GM12878 (cell line): ENCODE measurements at regions not wholly inside any gene's neighbourhood (a gene's known extent, or its start where the extent isn't known, plus 50 kb on each side); places are given as distances from the start of the nearest gene placed in this dataset.

Experiments used
- ATAC-seq: fragments of 200-7000 bp; cut with Tn5 transposase; 3 replicates; pipeline ENCODE4 v1.9.1; 2020; ENCODE audit warnings: mild to moderate bottlenecking, moderate library complexity
- BruUV-seq: library from RNA; stranded (reverse); fragments of 400-500 nt; replicated peaks from 2 replicates; lab custom pipeline; 2021; lab: Mats Ljungman, UMichigan
- CTCF ChIA-PET: fragments of 300-600 bp; sonication (Branson Sonifier 250); formaldehyde crosslinking; extraction: SDS; loops from one replicate; lab custom pipeline; 2021; ENCODE audit warnings: inconsistent platforms; lab: Yijun Ruan, JAX
- POLR2A ChIA-PET: fragments of 350-600 bp; formaldehyde crosslinking; extraction: SDS; loops from one replicate; lab custom pipeline; 2021; ENCODE audit warnings: inconsistent platforms; lab: Charles Lee
- RAD21 ChIA-PET: fragments of 300-600 bp; sonication (Branson Sonifier 250); formaldehyde crosslinking; loops from one replicate; lab custom pipeline; 2023; ENCODE audit warnings: antibody characterized with exemption; ENCODE audit not compliant: unreplicated experiment; lab: Charles Lee
- SMC1A ChIA-PET: fragments of 300-600 bp; sonication (Branson Sonifier 250); formaldehyde crosslinking; loops from one replicate; lab custom pipeline; 2023; ENCODE audit not compliant: unreplicated experiment, uncharacterized antibody; lab: Charles Lee
- DNase-seq: peaks from one replicate; pipeline ENCODE4 v3.0.0-alpha.2; 2011; ENCODE audit warnings: low read depth, low spot score
- FAIRE-seq: peaks from 3 replicates; lab custom pipeline; 2011; peaks lifted over from hg19 to GRCh38; lab: Jason Lieb, UNC
- H2AFZ ChIP-seq: 2 replicates; pipeline ENCODE4 v1.6.0; 2011; ENCODE audit warnings: low read depth, low read length, control low read depth; ENCODE audit not compliant: control insufficient read depth
- H3K27ac ChIP-seq: 2 replicates; pipeline ENCODE4 v1.5.1; 2011; ENCODE audit warnings: control low read depth; ENCODE audit not compliant: control insufficient read depth, insufficient read depth
- H3K27me3 ChIP-seq, 2 experiments: replicated peaks in 1 of 2; 2 replicates each; pipeline versions ENCODE4 v1.6.0 to v1.6.1; 2011; ENCODE audit warnings: low read length in 1 of 2; ENCODE audit not compliant: control insufficient read depth in 2 of 2, insufficient read depth in 2 of 2
- H3K36me3 ChIP-seq, 2 experiments: 2 replicates each; pipeline ENCODE4 v1.5.1; 2011; ENCODE audit warnings: low read length in 1 of 2; ENCODE audit not compliant: control insufficient read depth in 2 of 2, insufficient read depth in 2 of 2
- H3K4me1 ChIP-seq: 2 replicates; pipeline ENCODE4 v1.6.1; 2011; ENCODE audit warnings: mild to moderate bottlenecking, low read length, moderate library complexity, mixed read lengths; ENCODE audit not compliant: control insufficient read depth, insufficient read depth
- H3K4me2 ChIP-seq: 2 replicates; pipeline ENCODE4 v1.6.0; 2011; ENCODE audit warnings: control low read depth; ENCODE audit not compliant: control insufficient read depth, insufficient read depth
- H3K4me3 ChIP-seq: fragments of 200-600 bp; sonication (generic); 2 replicates; pipeline ENCODE4 v1.5.1; 2016
- H3K79me2 ChIP-seq: 2 replicates; pipeline ENCODE4 v1.6.0; 2011; ENCODE audit warnings: low read length; ENCODE audit not compliant: control insufficient read depth, insufficient read depth
- H3K9ac ChIP-seq: 2 replicates; pipeline ENCODE4 v1.8.0; 2011; ENCODE audit warnings: low read length, control low read depth, mixed read lengths; ENCODE audit not compliant: control insufficient read depth, insufficient read depth
- H3K9me3 ChIP-seq: replicated peaks from 3 replicates; pipeline ENCODE4 v1.5.1; 2011; ENCODE audit warnings: mild to moderate bottlenecking, low read length; ENCODE audit not compliant: control insufficient read depth, insufficient read depth
- H4K20me1 ChIP-seq: 2 replicates; pipeline ENCODE4 v1.6.0; 2011; ENCODE audit not compliant: control insufficient read depth, insufficient read depth
- ATF7 ChIP-seq: fragments of 450-650 bp; IDR thresholded peaks from 2 replicates; pipeline ENCODE4 v1.6.1; 2016; ENCODE audit warnings: low read depth, mild to moderate bottlenecking
- BCL11A ChIP-seq: IDR thresholded peaks from 2 replicates; pipeline ENCODE4 v1.6.1; 2011; ENCODE audit warnings: low read depth, low read length
- BMI1 ChIP-seq: fragments of 450-650 bp; IDR thresholded peaks from 2 replicates; pipeline ENCODE4 v1.6.1; 2016; ENCODE audit warnings: mild to moderate bottlenecking, moderate library complexity, borderline replicate concordance
- CHD4 ChIP-seq: fragments of 200-600 bp; sonication (generic); IDR thresholded peaks from 2 replicates; pipeline ENCODE4 v1.6.1; 2016; ENCODE audit warnings: mild to moderate bottlenecking
- E2F4 ChIP-seq: IDR thresholded peaks from 2 replicates; pipeline ENCODE4 v1.6.1; 2012; ENCODE audit warnings: low read depth, low read length, improper control_type of control experiment
- EGR1 ChIP-seq, 2 experiments: IDR thresholded peaks; 1 replicate in 1 of 2; 2 replicates in 1 of 2; pipeline ENCODE4 v1.6.1; 2011 to 2012; ENCODE audit warnings: low read depth in 2 of 2, low read length in 2 of 2, borderline replicate concordance in 1 of 2, mild to moderate bottlenecking in 1 of 2, moderate library complexity in 1 of 2
- FOXM1 ChIP-seq: IDR thresholded peaks from 2 replicates; pipeline ENCODE4 v1.6.1; 2012; ENCODE audit warnings: low read depth, mild to moderate bottlenecking, inconsistent platforms, low read length, moderate library complexity
- JUNB ChIP-seq: IDR thresholded peaks from 2 replicates; pipeline ENCODE4 v1.6.1; 2016; ENCODE audit warnings: antibody characterized with exemption, mild to moderate bottlenecking
- MTA2 ChIP-seq: fragments of 450-650 bp; IDR thresholded peaks from 2 replicates; pipeline ENCODE4 v1.6.1; 2016; ENCODE audit warnings: low read depth, mild to moderate bottlenecking, moderate library complexity
- MTA3 ChIP-seq: IDR thresholded peaks from 2 replicates; pipeline ENCODE4 v1.6.1; 2012; ENCODE audit warnings: low read length, inconsistent platforms, borderline replicate concordance
- MXI1 ChIP-seq: fragments of 150-350 bp; IDR thresholded peaks from 2 replicates; pipeline ENCODE4 v1.6.1; 2011; ENCODE audit warnings: low read depth, mild to moderate bottlenecking, inconsistent platforms, low read length, improper control_type of control experiment
- NBN ChIP-seq: fragments of 450-650 bp; IDR thresholded peaks from 2 replicates; pipeline ENCODE4 v1.6.1; 2016
- NR2F1 ChIP-seq: fragments of 450-650 bp; conservative IDR thresholded peaks from 2 replicates; pipeline ENCODE4 v1.6.1; 2017; ENCODE audit warnings: mild to moderate bottlenecking
- PKNOX1 ChIP-seq: fragments of 450-650 bp; IDR thresholded peaks from 2 replicates; pipeline ENCODE4 v1.6.1; 2016; ENCODE audit warnings: mild to moderate bottlenecking
- RELB ChIP-seq: fragments of 450-650 bp; IDR thresholded peaks from 2 replicates; pipeline ENCODE4 v1.6.1; 2017; ENCODE audit warnings: low read depth, mild to moderate bottlenecking, moderate library complexity
- RUNX3 ChIP-seq: IDR thresholded peaks from 2 replicates; pipeline ENCODE4 v1.6.1; 2012; ENCODE audit warnings: low read length, inconsistent platforms
- SUPT20H ChIP-seq: IDR thresholded peaks from 2 replicates; pipeline ENCODE4 v1.6.1; 2011; ENCODE audit warnings: low read depth, mild to moderate bottlenecking, low read length, moderate library complexity, borderline replicate concordance; ENCODE audit not compliant: control insufficient read depth
- TBL1XR1 ChIP-seq: IDR thresholded peaks from 2 replicates; pipeline ENCODE4 v1.6.1; 2012; ENCODE audit warnings: low read depth, low read length, improper control_type of control experiment
- YBX1 ChIP-seq: fragments of 450-650 bp; IDR thresholded peaks from 2 replicates; pipeline ENCODE4 v1.6.1; 2016; ENCODE audit warnings: antibody characterized with exemption
- whole genome bisulfite sequencing: methylation state at CpG from one replicate; pipeline ENCODE4 v1.1.6; 2016; ENCODE audit warnings: low lambda C conversion rate; ENCODE audit not compliant: insufficient replicate concordance, insufficient coverage; ENCODE audit errors: missing lambda C conversion rate; 5-methylcytosine and 5-hydroxymethylcytosine counted together
- in situ Hi-C: fragments of 300-500 bp; cut with MboI; formaldehyde crosslinking; loops from 9 replicates; pipeline ENCODE4 v1.14.3; 2018; ENCODE audit warnings: mixed read lengths
- intact Hi-C: fragments of 100-400 bp; cut with micrococcal nuclease; formaldehyde crosslinking; loops from one replicate; pipeline ENCODE4 v1.14.2; 2022; ENCODE audit not compliant: unreplicated experiment

GRCh38 chrX:45766981-45767501 lies 566.4 kb upstream of the DIPK2B start:
- intact Hi-C loops (no loop called here), in situ Hi-C loops (loop anchor here (25.0 kb wide), 1 partner anchor 880 kb away; no protein-coding TSS in a partner anchor)
- Histone ChIP-seq H3K9ac (no peak overlapping the region), H3K4me3 (peak overlapping the region; percentile 40; the same call in 1 of the 2 replicates), H3K27ac (no peak overlapping the region), H3K9me3 (no peaks in the 10 kb centered on the region), H3K4me1 (peaks cover 14% of the 10 kb centered on the region), H3K27me3 (0 out of 4 replicates have a peak, but pooled peaks cover 0 to 3% of the 10 kb centered on the region in 2 experiments), H4K20me1 (no peaks in the 10 kb centered on the region), H3K79me2 (no peaks in the 10 kb centered on the region), H3K4me2 (no peak overlapping the region), H3K36me3 (no peaks in the 10 kb centered on the region), H2AFZ (no peak overlapping the region)
- no TSS peak for BruUV-seq
- ChIA-PET RAD21 (interaction anchor here (1.2 to 2.2 kb wide), 2 partner anchors 13 to 17 kb away, joined by 5 to 6 read pairs; no protein-coding TSS in a partner anchor), SMC1A (interaction anchor here (0.7 to 4.3 kb wide), 5 partner anchors 10 to 57 kb away, joined by 3 to 20 read pairs (median 4); no protein-coding TSS in a partner anchor), POLR2A (interaction anchor here (1.0 to 1.7 kb wide), 3 partner anchors 9 to 13 kb away, joined by 3 to 4 read pairs (median 3); no protein-coding TSS in a partner anchor), CTCF (interaction anchor here (0.6 to 1.7 kb wide), 2 partner anchors 9 to 609 kb away, joined by 3 to 7 read pairs; no protein-coding TSS in a partner anchor)
- no peak for FAIRE-seq
- peak; percentile 52 for TF ChIP-seq PKNOX1
- TF ChIP-seq BCL11A = no peak
- 0 out of 2 replicates have a peak, but pooled peaks have one; percentile 48 for TF ChIP-seq NBN
- no peak for TF ChIP-seq CHD4
- TF ChIP-seq NR2F1 = no peak
- peak; percentile 26; the same call in 1 of the 2 replicates for TF ChIP-seq RELB
- no peak for TF ChIP-seq TBL1XR1
- TF ChIP-seq E2F4 = no peak
- TF ChIP-seq MTA2 = peak; percentile 70
- TF ChIP-seq FOXM1 = no peak
- no peak for TF ChIP-seq SUPT20H
- no peak; the same call in 1 of the 2 replicates for TF ChIP-seq MXI1
- TF ChIP-seq BMI1 = peak; percentile 89
- peak; percentile 54 for TF ChIP-seq ATF7
- no peak for TF ChIP-seq YBX1
- TF ChIP-seq MTA3 = no peak
- TF ChIP-seq RUNX3 = no peak
- TF ChIP-seq EGR1 (IDR thresholded peaks at IDR 0.05; ENCODE audit: borderline replicate concordance in 1 of 2, low read depth in 2 of 2, low read length in 2 of 2) = no peak
- TF ChIP-seq JUNB = no peak
- DNase-seq = no peak
- WGBS = 20% methylated on average over 3 of the region's 3 CpGs
- ATAC-seq = peak; percentile 21
